Peyer's patch (tissue), 4 donors: ENCODE measurements at regions not wholly inside any gene's neighbourhood (a gene's known extent, or its start where the extent isn't known, plus 50 kb on each side); places are given as distances from the start of the nearest gene placed in this dataset.
"Not testable (repeated sequence)": the region's sequence is repeated elsewhere in the genome, so short reads cannot be mapped to it uniquely, and the experiment has no call there.

Experiments used
- DNase-seq, 3 donors: peaks; one replicate each; pipeline ENCODE4 v3.0.0-alpha.2; 2017 to 2019
- H3K27ac ChIP-seq, 4 donors: fragments of 200-600 bp; sonication (generic); one replicate each; pipeline ENCODE4 v1.5.1; 2016 to 2019
- H3K27me3 ChIP-seq, 2 donors: fragments of 200-600 bp; sonication (generic); one replicate each; pipeline ENCODE4 v1.5.1; 2019
- H3K36me3 ChIP-seq, 3 donors: fragments of 200-600 bp; sonication (generic); one replicate each; pipeline ENCODE4 v1.5.1; 2016 to 2019
- H3K4me1 ChIP-seq, 4 donors: fragments of 200-600 bp; sonication (generic); one replicate each; pipeline ENCODE4 v1.5.1; 2016 to 2019
- H3K4me3 ChIP-seq, 4 donors: fragments of 200-600 bp; sonication (generic); 1 replicate in 3 of 4; 2 replicates in 1 of 4; pipeline ENCODE4 v1.5.1; 2016 to 2019; ENCODE audit warnings: mild to moderate bottlenecking in 1 of 4
- H3K9me3 ChIP-seq, 4 donors: fragments of 200-600 bp; sonication (generic); one replicate each; pipeline ENCODE4 v1.5.1; 2016 to 2019; ENCODE audit warnings: mild to moderate bottlenecking in 1 of 4
- CTCF ChIP-seq, 6 experiments: fragments of 450-650 bp in 4 of 6; fragments of 200-600 bp in 2 of 6; sonication (generic) in 1 of 6; IDR thresholded peaks; one replicate each; pipeline ENCODE4 v1.5.1; 2017 to 2019; ENCODE audit warnings: antibody characterized with exemption in 6 of 6, mild to moderate bottlenecking in 3 of 6, moderate library complexity in 1 of 6
- POLR2A ChIP-seq, 2 donors: fragments of 450-650 bp; IDR thresholded peaks; one replicate each; pipeline ENCODE4 v1.5.1; 2017; ENCODE audit warnings: antibody characterized with exemption in 2 of 2, mild to moderate bottlenecking in 2 of 2, moderate library complexity in 2 of 2

GRCh38 chr16:87207509-87207908 lies 109.7 kb downstream of the C16orf95 start:
- DNase-seq: no peak
- Histone ChIP-seq H3K27me3 (no peaks in the 10 kb centered on the region), H3K4me1 (no peaks in the 10 kb centered on the region), H3K9me3 (no peaks in the 10 kb centered on the region), H3K36me3 (no peaks in the 10 kb centered on the region), H3K4me3 (no peak overlapping the region), H3K27ac (no peak overlapping the region)
- TF ChIP-seq CTCF (IDR thresholded peaks at IDR 0.05) (no peak), POLR2A (IDR thresholded peaks at IDR 0.05) (no peak)

GRCh38 chr16:87207965-87208364 lies 109.2 kb downstream of the C16orf95 start:
- Histone ChIP-seq H3K36me3 (no peaks in the 10 kb centered on the region), H3K9me3 (no peaks in the 10 kb centered on the region), H3K4me1 (no peaks in the 10 kb centered on the region), H3K27ac (no peak overlapping the region), H3K4me3 (no peak overlapping the region), H3K27me3 (no peaks in the 10 kb centered on the region)
- TF ChIP-seq CTCF (IDR thresholded peaks at IDR 0.05) (no peak), POLR2A (IDR thresholded peaks at IDR 0.05) (no peak)
- DNase-seq: no peak

- not testable (repeated sequence) for H3K4me1 ChIP-seq, DNase-seq, H3K36me3 ChIP-seq, H3K9me3 ChIP-seq, H3K27me3 ChIP-seq, H3K27ac ChIP-seq, H3K4me3 ChIP-seq
Observed at GRCh38 chr16:87208968-87209367, 108.2 kb downstream of the C16orf95 start.

GRCh38 chr16:87209808-87210512 lies 107.2 kb downstream of the C16orf95 start:
- Histone ChIP-seq H3K27ac (no peak overlapping the region), H3K36me3 (no peaks in the 10 kb centered on the region), H3K4me1 (no peaks in the 10 kb centered on the region), H3K27me3 (no peaks in the 10 kb centered on the region), H3K9me3 (no peaks in the 10 kb centered on the region), H3K4me3 (no peak overlapping the region)
- TF ChIP-seq POLR2A (IDR thresholded peaks at IDR 0.05): no peak
- no peak for TF ChIP-seq CTCF (IDR thresholded peaks at IDR 0.05)
- no peak for DNase-seq

- H3K27ac ChIP-seq: no peak overlapping the region
- H3K9me3 ChIP-seq: no peaks in the 10 kb centered on the region
- H3K36me3 ChIP-seq: no peaks in the 10 kb centered on the region
- no peak for DNase-seq
- H3K27me3 ChIP-seq: no peaks in the 10 kb centered on the region
- no peaks in the 10 kb centered on the region for H3K4me1 ChIP-seq
- H3K4me3 ChIP-seq: no peak overlapping the region
- TF ChIP-seq POLR2A (IDR thresholded peaks at IDR 0.05): no peak
- TF ChIP-seq CTCF (IDR thresholded peaks at IDR 0.05): no peak
Observed at GRCh38 chr16:87210894-87211293, 106.3 kb downstream of the C16orf95 start.

GRCh38 chr16:87212026-87212425 lies 105.2 kb downstream of the C16orf95 start:
- Histone ChIP-seq H3K36me3 (no peaks in the 10 kb centered on the region), H3K27me3 (no peaks in the 10 kb centered on the region), H3K27ac (no peak overlapping the region), H3K9me3 (no peaks in the 10 kb centered on the region), H3K4me1 (no peaks in the 10 kb centered on the region), H3K4me3 (no peak overlapping the region)
- TF ChIP-seq POLR2A (IDR thresholded peaks at IDR 0.05): no peak
- TF ChIP-seq CTCF (IDR thresholded peaks at IDR 0.05): no peak
- DNase-seq: no peak
